Body of pancreas (tissue), 4 donors: ENCODE measurements at regions not wholly inside any gene's neighbourhood (a gene's known extent, or its start where the extent isn't known, plus 50 kb on each side); places are given as distances from the start of the nearest gene placed in this dataset.

Experiments used
- CTCF ChIP-seq, 7 experiments: fragments of 450-650 bp in 4 of 7; fragments of 200-600 bp in 3 of 7; sonication (generic) in 3 of 7; IDR thresholded peaks; one replicate each; pipeline ENCODE4 v1.5.1; 2016 to 2019; ENCODE audit warnings: antibody characterized with exemption in 7 of 7
- POLR2A ChIP-seq, 3 donors: fragments of 450-650 bp; IDR thresholded peaks; one replicate each; pipeline ENCODE4 v1.6.1; 2016; ENCODE audit warnings: antibody characterized with exemption in 3 of 3, mild to moderate bottlenecking in 2 of 3

DNA sequence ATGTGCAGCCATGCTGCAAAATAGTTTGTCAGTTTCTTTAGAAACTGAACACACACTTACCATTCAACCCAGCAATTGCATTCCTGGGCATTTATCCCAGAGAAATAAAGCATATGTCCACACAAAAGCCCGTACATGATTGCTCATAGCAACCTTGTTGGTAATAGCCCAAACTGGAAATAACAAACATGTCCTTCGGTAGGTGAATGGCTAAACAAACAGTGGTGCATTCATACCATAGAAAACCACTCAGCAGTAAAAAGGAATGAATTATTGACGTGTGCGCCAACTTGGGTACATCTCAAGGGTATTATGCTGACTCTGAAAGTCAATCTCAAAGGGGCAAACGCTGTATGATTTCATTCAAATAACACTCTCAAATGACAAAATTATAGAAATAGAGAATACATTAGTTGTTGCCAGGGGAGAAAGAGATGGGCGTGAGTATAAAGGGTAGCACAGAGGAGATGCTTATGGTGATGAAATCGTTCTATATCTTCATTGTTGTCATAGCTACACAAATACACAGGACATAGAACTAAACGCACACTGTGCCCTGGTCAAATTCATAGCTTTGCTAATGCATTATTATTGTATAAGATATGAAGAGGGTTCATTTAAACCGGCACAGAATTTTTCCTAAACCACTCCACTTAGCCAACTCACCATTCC is 58.2 kb downstream of the DRD1 start:
- TF ChIP-seq CTCF (IDR thresholded peaks at IDR 0.05) (no peak), POLR2A (IDR thresholded peaks at IDR 0.05) (no peak)
